GM12878 (cell line): ENCODE measurements at regions not wholly inside any gene's neighbourhood (a gene's known extent, or its start where the extent isn't known, plus 50 kb on each side); places are given as distances from the start of the nearest gene placed in this dataset.

Source experiments
- ATAC-seq: fragments of 200-7000 bp; cut with Tn5 transposase; 3 replicates; pipeline ENCODE4 v1.9.1; 2020; ENCODE audit warnings: mild to moderate bottlenecking, moderate library complexity
- BruUV-seq: library from RNA; stranded (reverse); fragments of 400-500 nt; replicated peaks from 2 replicates; lab custom pipeline; 2021; lab: Mats Ljungman, UMichigan
- CTCF ChIA-PET: fragments of 300-600 bp; sonication (Branson Sonifier 250); formaldehyde crosslinking; extraction: SDS; loops from one replicate; lab custom pipeline; 2021; ENCODE audit warnings: inconsistent platforms; lab: Yijun Ruan, JAX
- POLR2A ChIA-PET: fragments of 350-600 bp; formaldehyde crosslinking; extraction: SDS; loops from one replicate; lab custom pipeline; 2021; ENCODE audit warnings: inconsistent platforms; lab: Charles Lee
- RAD21 ChIA-PET: fragments of 300-600 bp; sonication (Branson Sonifier 250); formaldehyde crosslinking; loops from one replicate; lab custom pipeline; 2023; ENCODE audit warnings: antibody characterized with exemption; ENCODE audit not compliant: unreplicated experiment; lab: Charles Lee
- SMC1A ChIA-PET: fragments of 300-600 bp; sonication (Branson Sonifier 250); formaldehyde crosslinking; loops from one replicate; lab custom pipeline; 2023; ENCODE audit not compliant: unreplicated experiment, uncharacterized antibody; lab: Charles Lee
- DNase-seq: peaks from one replicate; pipeline ENCODE4 v3.0.0-alpha.2; 2011; ENCODE audit warnings: low read depth, low spot score
- FAIRE-seq: peaks from 3 replicates; lab custom pipeline; 2011; peaks lifted over from hg19 to GRCh38; lab: Jason Lieb, UNC
- H2AFZ ChIP-seq: 2 replicates; pipeline ENCODE4 v1.6.0; 2011; ENCODE audit warnings: low read depth, low read length, control low read depth; ENCODE audit not compliant: control insufficient read depth
- H3K27ac ChIP-seq: 2 replicates; pipeline ENCODE4 v1.5.1; 2011; ENCODE audit warnings: control low read depth; ENCODE audit not compliant: control insufficient read depth, insufficient read depth
- H3K27me3 ChIP-seq, 2 experiments: replicated peaks in 1 of 2; 2 replicates each; pipeline versions ENCODE4 v1.6.0 to v1.6.1; 2011; ENCODE audit warnings: low read length in 1 of 2; ENCODE audit not compliant: control insufficient read depth in 2 of 2, insufficient read depth in 2 of 2
- H3K36me3 ChIP-seq, 2 experiments: 2 replicates each; pipeline ENCODE4 v1.5.1; 2011; ENCODE audit warnings: low read length in 1 of 2; ENCODE audit not compliant: control insufficient read depth in 2 of 2, insufficient read depth in 2 of 2
- H3K4me1 ChIP-seq: 2 replicates; pipeline ENCODE4 v1.6.1; 2011; ENCODE audit warnings: mild to moderate bottlenecking, low read length, moderate library complexity, mixed read lengths; ENCODE audit not compliant: control insufficient read depth, insufficient read depth
- H3K4me2 ChIP-seq: 2 replicates; pipeline ENCODE4 v1.6.0; 2011; ENCODE audit warnings: control low read depth; ENCODE audit not compliant: control insufficient read depth, insufficient read depth
- H3K4me3 ChIP-seq: fragments of 200-600 bp; sonication (generic); 2 replicates; pipeline ENCODE4 v1.5.1; 2016
- H3K79me2 ChIP-seq: 2 replicates; pipeline ENCODE4 v1.6.0; 2011; ENCODE audit warnings: low read length; ENCODE audit not compliant: control insufficient read depth, insufficient read depth
- H3K9ac ChIP-seq: 2 replicates; pipeline ENCODE4 v1.8.0; 2011; ENCODE audit warnings: low read length, control low read depth, mixed read lengths; ENCODE audit not compliant: control insufficient read depth, insufficient read depth
- H3K9me3 ChIP-seq: replicated peaks from 3 replicates; pipeline ENCODE4 v1.5.1; 2011; ENCODE audit warnings: mild to moderate bottlenecking, low read length; ENCODE audit not compliant: control insufficient read depth, insufficient read depth
- H4K20me1 ChIP-seq: 2 replicates; pipeline ENCODE4 v1.6.0; 2011; ENCODE audit not compliant: control insufficient read depth, insufficient read depth
- BACH1 ChIP-seq: fragments of 450-650 bp; IDR thresholded peaks from 2 replicates; pipeline ENCODE4 v1.6.1; 2017; ENCODE audit warnings: mild to moderate bottlenecking, borderline replicate concordance
- BRCA1 ChIP-seq: IDR thresholded peaks from 2 replicates; pipeline ENCODE4 v1.6.1; 2011; ENCODE audit warnings: low read depth, low read length, improper control_type of control experiment
- CEBPZ ChIP-seq: fragments of 150-350 bp; IDR thresholded peaks from 2 replicates; pipeline ENCODE4 v1.6.1; 2016; ENCODE audit warnings: low read depth, low read length
- CHD2 ChIP-seq: IDR thresholded peaks from 2 replicates; pipeline ENCODE4 v1.6.1; 2011; ENCODE audit warnings: low read depth, low read length, improper control_type of control experiment, borderline replicate concordance
- EGR1 ChIP-seq, 2 experiments: IDR thresholded peaks; 1 replicate in 1 of 2; 2 replicates in 1 of 2; pipeline ENCODE4 v1.6.1; 2011 to 2012; ENCODE audit warnings: low read depth in 2 of 2, low read length in 2 of 2, borderline replicate concordance in 1 of 2, mild to moderate bottlenecking in 1 of 2, moderate library complexity in 1 of 2
- HDAC6 ChIP-seq: fragments of 200-600 bp; sonication (generic); IDR thresholded peaks from one replicate; pipeline ENCODE4 v1.8.0; 2017; ENCODE audit warnings: antibody characterized with exemption; ENCODE audit not compliant: unreplicated experiment
- LARP7 ChIP-seq: fragments of 450-650 bp; IDR thresholded peaks from 2 replicates; pipeline ENCODE4 v1.6.1; 2017; ENCODE audit warnings: mild to moderate bottlenecking
- MTA3 ChIP-seq: IDR thresholded peaks from 2 replicates; pipeline ENCODE4 v1.6.1; 2012; ENCODE audit warnings: low read length, inconsistent platforms, borderline replicate concordance
- NBN ChIP-seq: fragments of 450-650 bp; IDR thresholded peaks from 2 replicates; pipeline ENCODE4 v1.6.1; 2016
- PAX5 ChIP-seq: IDR thresholded peaks from 2 replicates; pipeline ENCODE4 v1.6.1; 2011; ENCODE audit warnings: low read depth, low read length, borderline replicate concordance
- PAX8 ChIP-seq: fragments of 450-650 bp; IDR thresholded peaks from 2 replicates; pipeline ENCODE4 v1.6.1; 2017; ENCODE audit warnings: mild to moderate bottlenecking, moderate library complexity
- RB1 ChIP-seq: fragments of 450-650 bp; formaldehyde crosslinking; IDR thresholded peaks from 2 replicates; pipeline ENCODE4 v1.6.1; 2017; ENCODE audit warnings: mild to moderate bottlenecking, borderline replicate concordance
- RFX5 ChIP-seq: IDR thresholded peaks from 2 replicates; pipeline ENCODE4 v1.6.1; 2011; ENCODE audit warnings: low read depth, low read length, improper control_type of control experiment
- SP1 ChIP-seq: IDR thresholded peaks from one replicate; pipeline ENCODE4 v1.6.1; 2011; ENCODE audit warnings: low read depth, low read length
- SPI1 ChIP-seq: IDR thresholded peaks from 2 replicates; pipeline ENCODE4 v1.6.1; 2011; ENCODE audit warnings: low read depth, mild to moderate bottlenecking, low read length, moderate library complexity, borderline replicate concordance; ENCODE audit not compliant: insufficient read depth
- SRF ChIP-seq, 2 experiments: IDR thresholded peaks; 2 replicates each; pipeline ENCODE4 v1.6.1; 2011; ENCODE audit warnings: low read depth in 2 of 2, low read length in 2 of 2, mild to moderate bottlenecking in 1 of 2, moderate library complexity in 1 of 2
- STAT3 ChIP-seq: IDR thresholded peaks from 2 replicates; pipeline ENCODE4 v1.6.1; 2011; ENCODE audit warnings: low read depth, low read length, improper control_type of control experiment
- TARDBP ChIP-seq: IDR thresholded peaks from 2 replicates; pipeline ENCODE4 v1.6.1; 2016; ENCODE audit warnings: borderline replicate concordance
- TCF3 ChIP-seq: IDR thresholded peaks from 2 replicates; pipeline ENCODE4 v1.6.1; 2012; ENCODE audit warnings: low read depth, mild to moderate bottlenecking, low read length, borderline replicate concordance; ENCODE audit not compliant: insufficient read depth
- WGBS: methylation state at CpG from one replicate; pipeline ENCODE4 v1.1.6; 2016; ENCODE audit warnings: low lambda C conversion rate; ENCODE audit not compliant: insufficient replicate concordance, insufficient coverage; ENCODE audit errors: missing lambda C conversion rate; 5-methylcytosine and 5-hydroxymethylcytosine counted together
- in situ Hi-C: fragments of 300-500 bp; cut with MboI; formaldehyde crosslinking; loops from 9 replicates; pipeline ENCODE4 v1.14.3; 2018; ENCODE audit warnings: mixed read lengths
- intact Hi-C: fragments of 100-400 bp; cut with micrococcal nuclease; formaldehyde crosslinking; loops from one replicate; pipeline ENCODE4 v1.14.2; 2022; ENCODE audit not compliant: unreplicated experiment

GRCh38 chr10:89838044-89838615 lies 136.7 kb downstream of the KIF20B start:
- peak overlapping the region; percentile 86 for H3K4me2 ChIP-seq
- H3K27ac ChIP-seq: no peak overlapping the region
- FAIRE-seq (no peak), DNase-seq (no peak), ATAC-seq (no peak)
- CTCF ChIA-PET: no interaction called here
- in situ Hi-C loops: no loop called here
- intact Hi-C loops: no loop called here
- H3K27me3 ChIP-seq: peaks cover 2 to 21% of the 10 kb centered on the region in 2 experiments; a peak in 3 of 4 replicates
- POLR2A ChIA-PET: interaction anchor here (0.5 kb wide), 1 partner anchor 194 kb away, joined by 3 read pairs; no protein-coding TSS in a partner anchor
- H3K36me3 ChIP-seq: no peaks in the 10 kb centered on the region
- RAD21 ChIA-PET: no interaction called here
- WGBS: 50% methylated on average over 20 of the region's 23 CpGs
- H3K4me3 ChIP-seq: peak overlapping the region; percentile 59; the same call in 1 of the 2 replicates
- peaks cover 5% of the 10 kb centered on the region; the same call in 1 of the 2 replicates for H3K4me1 ChIP-seq
- no TSS peak for BruUV-seq
- peak overlapping the region; percentile 71 for H2AFZ ChIP-seq
- H3K79me2 ChIP-seq: no peaks in the 10 kb centered on the region
- SMC1A ChIA-PET: no interaction called here
- TF ChIP-seq TARDBP (no peak), NBN (no peak), BACH1 (no peak), LARP7 (no peak), HDAC6 (no peak), SPI1 (no peak), SP1 (no peak), RFX5 (no peak), CHD2 (no peak), MTA3 (no peak), SRF (IDR thresholded peaks at IDR 0.05; ENCODE audit: low read depth in 2 of 2, low read length in 2 of 2) (no peak), PAX5 (no peak), STAT3 (no peak), PAX8 (no peak), EGR1 (IDR thresholded peaks at IDR 0.05; ENCODE audit: borderline replicate concordance in 1 of 2, low read depth in 2 of 2, low read length in 2 of 2) (no peak), RB1 (no peak), BRCA1 (no peak), TCF3 (no peak), CEBPZ (no peak)
- H3K9ac ChIP-seq: peak overlapping the region; percentile 24; the same call in 1 of the 2 replicates
- no peaks in the 10 kb centered on the region; the same call in 2 of the 3 replicates for H3K9me3 ChIP-seq
- H4K20me1 ChIP-seq: no peaks in the 10 kb centered on the region
